ENCODE measurements at regions not wholly inside any gene's neighbourhood (a gene's known extent, or its start where the extent isn't known, plus 50 kb on each side); places are given as distances from the start of the nearest gene placed in this dataset.

DNA sequence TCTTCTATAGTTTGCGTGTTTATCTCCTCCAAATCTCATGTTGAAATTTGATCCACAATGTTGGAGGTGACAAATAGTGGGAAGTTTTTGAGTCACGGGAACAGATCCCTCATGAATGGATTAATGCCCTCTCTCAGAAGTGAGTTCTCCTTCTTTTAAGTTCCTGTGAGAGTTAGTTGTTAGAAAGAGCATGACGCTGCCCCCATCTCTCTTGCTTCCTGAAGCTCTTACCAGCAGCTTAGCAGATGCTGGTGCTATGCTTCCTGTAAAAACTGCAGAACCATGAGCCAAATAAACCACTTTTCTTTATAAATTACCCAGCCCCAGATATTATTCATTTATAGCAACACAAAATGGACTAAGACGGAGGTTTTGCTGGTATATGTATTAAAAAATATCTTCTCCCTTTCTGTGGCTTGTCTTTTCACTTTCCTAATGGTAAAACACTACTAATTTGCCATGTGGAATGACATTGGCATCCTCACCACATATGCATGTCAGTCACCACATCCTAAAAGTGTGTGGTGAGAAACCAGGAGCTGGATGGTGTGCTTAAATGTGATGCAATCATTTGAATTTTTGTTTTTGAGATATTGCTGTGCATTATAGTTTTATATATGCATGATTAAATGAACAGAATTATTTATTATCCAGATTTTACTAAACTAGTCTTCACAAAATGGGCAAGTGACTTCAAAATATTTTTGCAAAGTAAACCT, 449.3 kb downstream of the ADAMTS20 start:
- DNase-seq (ENCODE audit: insufficient read length, low spot score) (no peak), FAIRE-seq (no peak)

DNA sequence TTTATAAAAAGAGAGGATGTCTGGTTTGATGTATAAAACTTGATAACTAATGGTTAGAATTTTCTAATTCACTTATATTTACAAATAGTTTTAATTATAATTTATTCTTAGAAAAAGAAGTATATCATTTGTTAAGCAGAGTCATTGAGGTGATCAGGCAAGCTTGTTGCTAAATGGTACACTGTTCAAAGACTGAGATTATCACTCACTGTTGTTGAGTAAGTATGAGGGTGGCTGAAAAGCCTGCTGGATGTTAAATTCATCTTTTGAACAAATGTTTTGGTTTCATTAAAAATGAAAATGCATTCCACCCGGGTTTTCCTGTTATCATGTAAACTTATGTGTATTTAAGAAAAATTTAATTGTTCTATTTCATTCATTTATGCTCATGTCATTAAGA, 451.8 kb downstream of the ADAMTS20 start:
- no peak for DNase-seq (ENCODE audit: insufficient read length, low spot score)
- no peak for FAIRE-seq

DNA sequence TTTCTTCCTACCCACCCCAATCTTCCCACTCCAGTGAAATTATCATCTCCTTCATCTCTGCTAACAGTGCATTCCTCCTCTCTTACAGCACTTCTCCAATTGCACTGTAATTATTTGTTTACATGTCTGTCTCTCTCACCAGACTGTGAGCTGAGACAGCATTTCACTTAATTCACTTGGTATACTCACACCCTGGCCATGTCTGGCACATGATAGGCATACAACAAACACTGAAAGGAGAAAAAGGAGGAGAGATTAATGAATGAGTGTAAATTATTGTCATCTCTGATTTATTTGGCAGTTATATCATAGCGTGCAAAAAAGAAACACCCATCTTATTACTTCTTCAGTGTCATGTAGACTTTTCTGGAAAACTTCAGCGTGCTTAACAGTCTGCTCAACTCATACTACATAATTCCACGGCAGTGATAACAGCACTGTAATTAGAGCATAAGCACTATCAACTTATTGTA, 452.3 kb downstream of the ADAMTS20 start:
- no peak for DNase-seq (ENCODE audit: insufficient read length, low spot score)

DNA sequence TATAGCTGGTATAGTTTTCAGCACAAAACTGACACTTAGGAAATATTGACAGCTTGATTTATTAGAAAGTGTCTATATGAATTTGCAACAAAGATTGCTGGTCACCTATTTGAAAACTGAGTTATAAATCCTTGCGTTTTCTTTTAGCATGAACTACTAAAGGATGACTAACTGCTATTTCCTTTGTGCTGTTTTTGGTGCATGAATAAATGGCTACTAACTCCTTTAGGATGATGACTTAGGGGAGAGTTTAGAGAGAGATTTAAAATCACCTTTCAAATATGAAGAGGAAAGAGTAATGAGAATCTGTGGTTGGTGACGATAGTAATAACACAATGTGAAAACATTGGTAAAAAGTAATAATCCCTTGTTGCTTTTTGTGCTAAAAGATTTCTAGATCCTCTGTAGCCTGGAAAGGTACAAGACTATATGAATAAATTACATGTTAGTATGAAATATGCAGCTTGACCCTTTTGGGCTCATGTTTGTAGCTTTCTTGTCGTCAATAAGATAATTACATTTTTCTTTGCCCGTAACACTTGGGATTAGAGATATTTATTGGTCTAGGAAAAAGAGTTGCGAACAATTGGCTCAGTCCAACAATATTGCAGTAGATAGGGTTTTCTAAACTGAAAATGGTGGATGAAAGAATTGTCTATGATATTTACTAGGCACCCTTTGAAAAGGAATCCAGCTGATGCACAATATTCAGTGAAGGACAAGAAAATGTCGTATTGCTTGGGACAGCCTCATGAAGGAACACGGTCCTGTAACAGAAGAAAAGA, 453.0 kb downstream of the ADAMTS20 start:
- DNase-seq (ENCODE audit: insufficient read length, low spot score) = no peak
- no peak for FAIRE-seq

More for the DNA sequence above, 452.3 kb downstream of the ADAMTS20 start:
- FAIRE-seq = no peak

DNA sequence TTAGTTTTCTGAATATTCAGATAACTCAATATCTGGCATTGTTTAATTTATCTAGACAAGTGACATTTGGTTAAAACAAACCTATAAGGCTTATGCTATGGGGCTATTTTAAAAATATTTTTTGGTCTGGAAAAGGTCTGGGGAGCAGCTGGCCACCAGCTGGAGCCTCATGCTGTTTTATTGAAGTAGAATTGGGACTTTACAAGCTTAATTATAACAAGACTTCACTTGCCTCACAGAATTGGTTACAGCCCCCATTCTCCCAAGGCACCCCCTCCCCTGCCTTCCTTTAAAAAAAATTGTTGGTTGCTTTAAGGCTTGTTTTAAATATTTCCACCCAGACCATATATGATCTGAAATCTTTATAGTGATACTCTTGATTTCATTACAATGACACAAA, 453.9 kb downstream of the ADAMTS20 start:
- DNase-seq (ENCODE audit: insufficient read length, low spot score) (no peak), FAIRE-seq (no peak)

DNA sequence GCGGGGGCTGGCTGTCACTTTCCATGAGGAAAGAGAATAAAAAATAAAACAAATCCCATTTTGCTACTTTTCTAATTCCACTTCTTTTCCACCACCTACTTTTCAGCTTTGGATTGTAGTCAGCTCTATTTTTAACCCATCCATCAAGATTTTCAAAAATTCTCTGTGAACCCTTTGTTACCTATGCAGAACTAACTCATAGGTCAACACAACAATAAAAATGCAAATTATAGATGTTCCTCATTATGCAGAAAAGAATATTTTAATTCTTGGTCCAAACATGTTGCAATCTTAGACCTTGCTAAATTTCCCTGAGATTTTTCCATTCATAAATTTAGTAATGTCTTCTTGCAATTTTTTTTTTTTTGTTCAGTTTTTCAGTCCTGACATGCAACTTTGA, 454.5 kb downstream of the ADAMTS20 start:
- no peak for FAIRE-seq

DNA sequence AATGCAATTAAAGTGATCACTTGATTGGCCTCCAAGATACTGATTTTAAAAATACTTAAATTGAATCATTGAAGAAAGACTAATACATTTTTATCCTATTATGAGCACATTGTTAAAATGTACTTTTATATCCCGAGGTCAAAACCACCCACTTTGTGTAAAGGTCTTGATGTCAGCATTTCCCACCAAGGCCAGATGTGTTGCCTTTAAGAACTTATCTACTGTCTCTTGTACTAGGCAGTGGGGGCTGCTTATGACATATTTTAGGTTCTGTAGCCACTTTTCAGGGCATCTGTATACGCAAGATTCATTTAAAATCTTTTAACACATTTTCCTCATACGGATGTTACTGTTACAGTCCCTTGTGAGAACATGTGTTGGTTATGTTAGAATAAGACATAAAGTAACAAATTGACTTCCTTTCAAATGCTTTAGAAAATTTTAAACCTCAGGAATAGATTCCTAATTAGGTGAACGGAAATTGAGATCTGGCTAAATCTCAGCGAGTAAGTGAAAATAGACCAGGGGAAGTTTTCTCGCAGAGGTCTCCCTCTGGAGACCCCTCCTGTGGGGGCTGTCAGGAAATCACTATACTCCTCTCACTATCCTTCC, 456.2 kb downstream of the ADAMTS20 start:
- FAIRE-seq (no peak), DNase-seq (ENCODE audit: insufficient read length, low spot score) (no peak)

More for the DNA sequence above, 454.5 kb downstream of the ADAMTS20 start:
- DNase-seq (ENCODE audit: insufficient read length, low spot score) = no peak

DNA sequence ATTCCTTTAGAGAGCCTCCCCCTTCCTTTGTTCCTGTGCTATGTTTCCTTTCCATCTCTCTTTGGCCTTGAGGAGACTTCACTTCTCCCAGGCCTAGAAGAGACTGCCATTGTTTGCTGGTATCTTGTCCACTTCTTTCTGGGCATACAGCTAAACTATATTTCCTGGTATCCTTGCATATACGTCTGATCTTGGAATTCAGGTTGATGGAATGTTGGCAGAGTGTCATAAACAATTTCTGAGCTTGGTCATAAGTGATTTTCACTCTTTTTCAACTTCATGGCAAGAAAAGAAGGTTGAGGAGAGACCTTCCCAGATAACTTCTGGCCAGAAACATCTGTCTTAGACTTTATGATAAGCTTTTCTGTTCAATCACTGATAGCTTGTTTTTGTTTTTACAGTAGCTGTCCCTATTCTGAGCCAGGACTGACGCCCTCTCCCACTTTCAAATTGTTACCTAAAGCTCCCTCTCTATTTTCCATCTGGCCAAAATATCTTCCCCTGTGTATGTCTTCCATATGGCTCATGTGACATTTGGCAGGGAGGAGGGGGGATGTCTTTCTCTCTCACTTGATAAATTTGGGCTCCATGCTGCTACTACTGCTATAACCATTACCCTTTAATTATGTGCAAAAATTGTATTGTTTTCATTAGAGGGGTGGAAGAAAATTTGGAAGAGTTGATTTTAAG, 457.0 kb downstream of the ADAMTS20 start:
- FAIRE-seq (no peak), DNase-seq (ENCODE audit: insufficient read length, low spot score) (no peak)

DNA sequence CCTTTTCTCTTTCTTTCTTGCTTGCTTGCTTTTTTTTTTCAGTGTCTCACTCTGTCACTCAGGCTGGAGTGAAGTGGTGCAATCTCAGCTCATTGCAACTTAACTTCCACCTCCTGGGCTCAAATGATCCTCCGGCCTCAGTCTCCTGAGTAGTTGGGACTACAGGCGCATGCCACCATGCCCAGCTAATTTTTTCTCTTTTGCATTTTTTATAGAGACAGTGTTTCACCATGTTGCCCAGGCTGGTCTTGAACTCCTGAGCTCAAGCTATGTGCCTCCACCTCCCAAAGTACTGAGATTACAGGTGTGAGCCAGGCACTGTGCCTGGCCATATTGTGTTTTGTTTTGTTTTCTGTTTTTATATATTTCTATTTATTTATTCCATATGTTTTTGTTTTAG, 461.0 kb downstream of the ADAMTS20 start:
- no peak for DNase-seq (ENCODE audit: insufficient read length, low spot score)
- no peak for FAIRE-seq

DNA sequence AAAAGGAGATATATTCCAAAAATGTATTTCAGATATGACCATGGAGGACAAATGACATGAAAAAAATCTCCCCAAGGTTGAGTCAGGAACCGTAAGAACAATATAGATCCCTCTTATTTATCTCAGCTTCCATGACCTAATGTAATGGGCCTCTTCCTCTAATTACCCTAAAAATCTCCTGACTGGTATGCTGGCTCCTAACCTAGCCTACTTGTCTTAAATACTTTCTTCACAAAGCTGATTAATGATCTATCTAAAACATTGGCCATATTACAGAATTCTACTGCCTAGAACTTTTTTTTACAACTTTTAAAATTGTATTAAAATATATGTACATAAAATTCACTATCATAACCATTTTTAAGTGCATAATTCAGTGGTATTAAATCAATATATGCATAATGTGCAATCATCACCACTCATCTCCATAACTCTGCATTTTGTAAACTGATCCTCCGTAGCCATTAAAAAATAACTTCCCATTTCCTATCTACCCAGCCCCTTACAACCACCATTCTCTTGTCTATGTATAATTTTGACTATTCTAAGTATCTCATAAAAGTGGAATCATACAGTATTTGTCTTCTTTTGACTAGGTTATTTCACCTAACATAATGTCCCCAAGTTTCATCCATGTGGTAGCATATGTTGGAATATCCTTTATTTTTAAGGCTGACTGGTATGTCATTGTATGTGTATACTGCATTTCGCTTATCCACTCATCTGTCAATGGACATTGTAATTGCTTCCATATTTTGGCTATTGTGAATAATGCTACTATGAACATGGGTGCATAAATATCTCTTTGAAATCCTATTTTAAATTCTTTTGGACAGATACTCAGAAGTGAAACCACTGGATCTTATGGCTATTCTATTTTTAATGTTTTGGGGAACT, 464.6 kb downstream of the ADAMTS20 start:
- FAIRE-seq (no peak), DNase-seq (ENCODE audit: insufficient read length, low spot score) (no peak)

DNA sequence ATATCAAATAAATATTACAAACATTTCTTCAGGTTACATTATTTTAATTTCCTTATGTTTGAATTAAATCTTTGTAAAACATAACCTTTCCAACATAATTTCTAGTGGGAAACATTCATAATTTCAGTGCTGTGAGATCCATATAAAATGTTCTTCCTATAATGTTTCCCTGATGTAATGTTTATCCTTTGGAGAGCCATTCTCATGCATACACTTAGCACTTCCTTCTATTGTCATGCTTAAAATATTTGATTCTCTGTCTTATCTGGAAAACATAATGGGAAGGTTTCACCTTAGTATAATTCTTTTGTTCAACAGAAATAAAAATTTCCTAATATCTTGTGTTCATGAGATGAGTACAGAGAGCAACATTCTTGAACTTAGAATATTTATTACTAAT, 472.5 kb downstream of the ADAMTS20 start:
- DNase-seq (ENCODE audit: insufficient read length, low spot score) = no peak
- no peak for FAIRE-seq

DNA sequence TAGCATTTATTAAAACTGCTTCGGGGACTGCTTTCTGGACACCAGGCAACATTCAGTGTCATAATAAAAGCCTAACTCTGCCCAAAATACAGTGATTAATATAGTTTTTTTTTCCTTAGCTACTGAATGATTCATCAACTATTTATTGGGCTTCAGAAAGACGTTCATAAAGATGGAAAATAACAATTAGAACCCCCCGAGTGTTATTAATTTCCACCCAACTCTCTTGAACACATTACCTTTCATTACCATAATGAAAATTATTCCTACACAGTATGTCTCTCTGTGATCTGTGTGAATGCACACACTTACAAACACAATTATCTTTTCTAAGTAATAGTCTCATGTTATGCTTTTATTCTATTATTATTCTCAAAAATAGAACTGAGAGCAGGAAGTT, 473.0 kb downstream of the ADAMTS20 start:
- FAIRE-seq = no peak

DNA sequence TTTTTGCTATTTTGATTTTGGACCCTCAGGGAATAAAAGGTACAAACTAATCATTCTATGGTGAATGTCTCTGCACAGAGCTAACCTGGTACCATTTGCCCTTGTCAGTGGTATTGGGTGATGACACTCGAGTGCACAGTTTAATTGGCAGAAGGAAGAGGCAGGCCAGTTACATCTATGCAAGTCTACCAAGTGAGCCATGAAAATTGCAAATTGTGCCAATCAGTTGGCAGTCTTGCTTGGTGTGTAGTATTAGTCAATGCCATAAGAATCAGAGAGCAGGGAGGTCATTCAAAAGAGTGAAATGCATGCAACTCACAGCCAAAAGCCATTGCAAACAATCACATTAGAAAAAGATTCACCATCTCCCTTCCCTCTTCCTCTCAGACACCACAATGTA, 479.6 kb downstream of the ADAMTS20 start:
- FAIRE-seq = no peak
- no peak for DNase-seq (ENCODE audit: insufficient read length, low spot score)

More for the DNA sequence above, 473.0 kb downstream of the ADAMTS20 start:
- DNase-seq (ENCODE audit: insufficient read length, low spot score) = no peak

DNA sequence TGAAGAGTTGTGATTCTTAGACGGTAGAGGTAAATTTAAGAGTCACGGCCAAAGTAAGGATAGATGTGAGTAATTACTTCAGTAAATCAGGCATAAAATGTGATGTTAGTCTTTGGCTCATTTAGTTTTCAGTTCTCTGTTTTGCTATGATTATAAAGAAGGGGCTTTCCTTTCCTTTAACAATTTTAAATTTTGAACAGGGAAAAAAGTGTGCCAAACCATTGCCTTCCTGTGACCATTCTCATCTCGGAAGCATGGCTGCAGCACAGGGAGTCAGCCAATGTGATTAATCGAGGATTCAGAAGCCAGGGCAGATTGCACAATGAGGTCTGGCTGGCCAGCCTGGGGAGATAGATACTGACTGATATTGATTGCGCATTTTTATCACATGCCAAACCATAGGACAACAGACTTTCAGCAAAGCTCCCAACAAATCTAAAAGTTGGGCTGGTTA, 480.2 kb upstream of the PRICKLE1 start:
- FAIRE-seq (no peak), DNase-seq (ENCODE audit: insufficient read length, low spot score) (no peak)

DNA sequence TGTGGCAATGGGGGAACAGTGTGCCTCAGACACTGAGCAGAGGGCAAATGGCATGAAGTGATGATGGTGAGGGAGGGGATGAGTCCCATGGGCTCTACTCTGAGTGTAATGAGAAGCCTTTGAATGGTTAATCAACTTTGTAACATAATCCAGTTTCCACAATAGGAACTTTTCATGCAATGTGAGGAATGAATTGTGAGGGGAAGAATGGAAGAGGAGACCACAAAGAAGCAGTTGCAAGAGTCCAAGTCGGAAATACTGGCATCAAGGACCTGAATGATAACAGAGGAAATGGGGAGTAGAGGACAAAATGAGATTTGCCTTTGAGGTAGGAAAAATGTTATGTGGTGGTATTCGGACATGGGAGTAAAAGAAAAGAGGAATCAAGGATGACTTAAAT, 476.9 kb upstream of the PRICKLE1 start:
- FAIRE-seq = no peak
- no peak for DNase-seq (ENCODE audit: insufficient read length, low spot score)

DNA sequence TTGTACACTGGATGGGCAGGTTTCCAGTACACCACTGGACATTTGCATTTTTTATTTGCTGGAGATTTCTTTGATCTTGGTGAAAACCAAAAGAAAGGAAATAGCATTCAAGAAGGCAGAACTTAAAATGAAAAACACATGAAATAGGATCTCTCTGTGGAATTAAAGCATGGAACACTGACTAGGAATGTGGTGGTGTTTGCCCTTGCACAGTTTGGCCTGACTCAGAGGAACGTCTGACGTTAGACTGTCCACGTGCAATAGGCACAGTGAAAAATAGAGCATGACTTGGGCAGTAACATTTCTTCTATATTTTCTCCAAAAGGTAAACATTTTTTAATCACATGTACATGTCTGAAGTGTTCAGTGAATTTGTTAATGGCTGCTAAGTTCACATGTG, 474.1 kb upstream of the PRICKLE1 start:
- no peak for FAIRE-seq
- no peak for DNase-seq (ENCODE audit: insufficient read length, low spot score)

DNA sequence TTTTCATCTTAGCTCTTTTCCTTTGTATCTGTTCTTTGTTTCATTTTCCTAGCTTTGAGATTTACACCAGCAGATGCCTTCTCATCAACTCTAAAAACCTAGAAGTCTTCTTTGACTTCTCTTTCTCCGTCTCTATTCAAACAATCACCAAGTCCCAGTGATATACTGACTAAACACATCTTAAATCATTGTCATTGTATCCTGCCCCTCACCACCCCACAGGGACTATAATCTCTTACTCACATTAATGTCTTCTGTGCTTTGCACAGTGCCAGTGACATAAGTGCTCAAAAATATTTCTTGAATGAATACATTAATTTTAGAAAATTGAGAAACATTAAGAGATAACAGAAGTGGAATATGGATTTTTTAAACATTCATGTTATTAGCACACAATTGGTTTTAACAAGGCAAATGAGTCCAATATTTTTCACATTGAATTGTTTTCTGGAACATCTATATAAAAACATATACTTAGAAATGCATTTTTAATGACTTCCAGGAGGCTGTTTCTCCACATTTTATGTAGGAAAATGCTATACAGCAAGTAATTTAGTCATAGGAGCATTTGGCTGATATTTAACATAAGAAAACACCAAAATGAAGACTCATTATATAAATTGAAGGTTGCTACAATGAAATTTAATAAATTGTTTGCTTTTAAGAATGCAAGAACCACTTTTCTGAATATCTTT, 472.8 kb upstream of the PRICKLE1 start:
- no peak for FAIRE-seq

DNA sequence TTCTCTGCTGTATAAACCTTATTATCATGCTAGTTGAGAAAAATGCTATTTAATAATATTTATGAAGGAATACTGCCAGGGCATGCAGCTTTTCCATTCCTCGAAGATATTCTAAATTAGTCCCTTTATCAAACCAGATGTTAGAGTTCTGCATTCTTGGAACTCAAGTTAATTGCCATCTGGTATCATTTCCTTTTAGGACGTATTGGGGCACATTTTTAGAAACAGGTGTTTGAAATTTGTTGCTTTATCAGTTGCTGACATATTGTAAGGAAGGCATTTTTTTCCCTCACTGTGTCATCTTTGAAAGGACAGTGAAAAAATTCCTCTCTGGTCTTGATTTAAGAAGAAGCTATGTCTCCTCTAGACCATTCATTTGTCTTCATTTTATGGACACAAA, 471.2 kb upstream of the PRICKLE1 start:
- DNase-seq (ENCODE audit: insufficient read length, low spot score) (no peak), FAIRE-seq (no peak)

More for the DNA sequence above, 472.8 kb upstream of the PRICKLE1 start:
- DNase-seq (ENCODE audit: insufficient read length, low spot score) = no peak

DNA sequence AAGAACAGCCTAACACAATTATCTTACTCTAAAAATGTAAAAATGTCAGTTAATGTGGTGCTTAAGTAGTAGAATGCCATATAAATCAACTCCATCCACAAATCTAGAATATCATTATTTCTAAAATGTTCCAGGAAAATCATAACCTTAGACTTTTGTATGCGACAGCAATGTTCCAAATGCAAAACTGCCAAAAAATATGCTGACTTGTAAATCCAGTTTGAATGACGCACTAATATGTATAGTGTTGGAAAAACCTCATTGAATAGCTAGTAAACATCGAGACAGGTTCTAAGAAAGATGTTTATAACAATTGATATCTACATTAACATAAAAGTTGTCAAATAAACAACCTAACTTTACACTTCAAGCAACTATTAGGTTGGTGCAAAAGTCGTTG, 469.1 kb upstream of the PRICKLE1 start:
- FAIRE-seq (no peak), DNase-seq (ENCODE audit: insufficient read length, low spot score) (no peak)

Measured in HTR-8/SVneo (cell line).